ENCODE measurements at regions not wholly inside any gene's neighbourhood (a gene's known extent, or its start where the extent isn't known, plus 50 kb on each side); places are given as distances from the start of the nearest gene placed in this dataset.

GRCh38 chr20:4068708-4069107 is 53.4 kb upstream of the RNF24 start:
- TF ChIP-seq CTCF (conservative IDR thresholded peaks at IDR 0.05) = no peak
- TF ChIP-seq EZH2 (IDR thresholded peaks at IDR 0.05; ENCODE audit: low read depth) = no peak

Data from PC-9 (cell line).